Adrenal gland (tissue), 5 donors: ENCODE measurements at regions not wholly inside any gene's neighbourhood (a gene's known extent, or its start where the extent isn't known, plus 50 kb on each side); places are given as distances from the start of the nearest gene placed in this dataset.

Source experiments
- CTCF ChIP-seq, 6 experiments: fragments of 450-650 bp in 4 of 6; fragments of 200-600 bp in 2 of 6; sonication (generic) in 1 of 6; IDR thresholded peaks; 1 replicate in 5 of 6; 2 replicates in 1 of 6; pipeline versions ENCODE4 v1.5.1 to v1.8.0; 2016 to 2021; ENCODE audit warnings: antibody characterized with exemption in 6 of 6, mild to moderate bottlenecking in 2 of 6, moderate library complexity in 1 of 6
- POLR2A ChIP-seq, 2 donors: fragments of 450-650 bp; IDR thresholded peaks; one replicate each; pipeline ENCODE4 v1.6.1; 2017; ENCODE audit warnings: antibody characterized with exemption in 2 of 2, mild to moderate bottlenecking in 2 of 2, moderate library complexity in 1 of 2
- donor health status: DM: no; HTN: no; CAD: no.

- TF ChIP-seq CTCF (IDR thresholded peaks at IDR 0.05): no peak
- TF ChIP-seq POLR2A (IDR thresholded peaks at IDR 0.05): no peak
Measured at GRCh38 chr5:112097768-112098167, 321.3 kb downstream of the EPB41L4A start.
